PC-3 (cell line): ENCODE measurements at regions not wholly inside any gene's neighbourhood (a gene's known extent, or its start where the extent isn't known, plus 50 kb on each side); places are given as distances from the start of the nearest gene placed in this dataset.

Source experiments
- ATAC-seq: fragments of 200-7000 bp; cut with Tn5 transposase; 2 replicates; pipeline ENCODE4 v1.9.1; 2020; ENCODE audit warnings: mild to moderate bottlenecking, moderate library complexity
- BruUV-seq: library from RNA; stranded (reverse); fragments of 400-500 nt; replicated peaks from 2 replicates; lab custom pipeline; 2021; lab: Mats Ljungman, UMichigan
- CTCF ChIA-PET: fragments of 300-600 bp; sonication (Branson Sonifier 250); formaldehyde crosslinking; loops from one replicate; lab custom pipeline; 2022; ENCODE audit warnings: antibody characterized with exemption; lab: Charles Lee
- POLR2A ChIA-PET: fragments of 300-600 bp; sonication (Branson Sonifier 250); formaldehyde crosslinking; loops from one replicate; lab custom pipeline; 2022; ENCODE audit warnings: antibody characterized with exemption; ENCODE audit not compliant: unreplicated experiment; lab: Charles Lee
- DNase-seq: peaks from one replicate; pipeline ENCODE4 v3.0.0-alpha.2; 2015
- H2AFZ ChIP-seq: fragments of 300-600 bp; sonication (generic); 2 replicates; pipeline ENCODE4 v1.6.0; 2016; ENCODE audit warnings: antibody characterized with exemption, low read length
- H3F3A ChIP-seq: fragments of 300-600 bp; sonication (generic); one replicate; pipeline ENCODE4 v1.6.0; 2017; ENCODE audit warnings: antibody characterized with exemption, low read length, control low read depth, mild to moderate bottlenecking; ENCODE audit not compliant: unreplicated experiment
- H3K27ac ChIP-seq: fragments of 300-600 bp; sonication (generic); 2 replicates; pipeline ENCODE4 v1.5.1; 2016; ENCODE audit warnings: mild to moderate bottlenecking, low read length
- H3K27me3 ChIP-seq: fragments of 300-600 bp; sonication (generic); 2 replicates; pipeline ENCODE4 v1.6.1; 2016; ENCODE audit warnings: low read length, mixed read lengths
- H3K36me3 ChIP-seq: fragments of 300-600 bp; sonication (generic); 2 replicates; pipeline ENCODE4 v1.6.1; 2016; ENCODE audit warnings: low read depth, mixed run types, low read length, mixed read lengths
- H3K4me1 ChIP-seq: fragments of 300-600 bp; sonication (generic); 2 replicates; pipeline ENCODE4 v1.5.1; 2016; ENCODE audit warnings: low read length; ENCODE audit not compliant: insufficient read depth
- H3K4me2 ChIP-seq: fragments of 300-600 bp; sonication (generic); 2 replicates; pipeline ENCODE4 v1.6.0; 2016; ENCODE audit warnings: low read length
- H3K4me3 ChIP-seq: fragments of 300-600 bp; sonication (generic); 2 replicates; pipeline ENCODE4 v1.5.1; 2016; ENCODE audit warnings: mild to moderate bottlenecking, low read length, mixed read lengths
- H3K79me2 ChIP-seq: fragments of 300-600 bp; sonication (generic); 2 replicates; pipeline ENCODE4 v1.6.1; 2017; ENCODE audit warnings: low read length, mixed read lengths
- H3K9ac ChIP-seq: fragments of 300-600 bp; sonication (generic); 2 replicates; pipeline ENCODE4 v1.6.0; 2016; ENCODE audit warnings: mild to moderate bottlenecking, low read length
- H3K9me2 ChIP-seq: fragments of 300-600 bp; sonication (generic); replicated peaks from 2 replicates; pipeline ENCODE4 v1.6.1; 2016; ENCODE audit warnings: mixed run types, low read length, mixed read lengths
- H3K9me3 ChIP-seq: fragments of 300-600 bp; sonication (generic); 2 replicates; pipeline ENCODE4 v1.6.1; 2016; ENCODE audit warnings: low read length, mixed read lengths
- H4K20me1 ChIP-seq: fragments of 300-600 bp; sonication (generic); 2 replicates; pipeline ENCODE4 v1.6.1; 2016; ENCODE audit warnings: low read length, mixed read lengths
- CTCF ChIP-seq: fragments of 300-600 bp; sonication (generic); conservative IDR thresholded peaks from 2 replicates; pipeline ENCODE4 v1.5.1; 2017; ENCODE audit warnings: antibody characterized with exemption, low read depth, mild to moderate bottlenecking, low read length
- EZH2 ChIP-seq: fragments of 300-600 bp; sonication (generic); IDR thresholded peaks from one replicate; pipeline ENCODE4 v1.6.1; 2017; ENCODE audit warnings: antibody characterized with exemption, mild to moderate bottlenecking, low read length; ENCODE audit not compliant: unreplicated experiment
- EZH2phosphoT487 ChIP-seq: fragments of 300-600 bp; sonication (generic); IDR thresholded peaks from 2 replicates; pipeline ENCODE4 v1.6.1; 2018; ENCODE audit warnings: mild to moderate bottlenecking, antibody characterized with exemption, low read length, borderline replicate concordance
- intact Hi-C: fragments of 100-400 bp; cut with micrococcal nuclease; formaldehyde crosslinking; loops from 2 replicates; pipeline ENCODE4 v1.9.0; 2023

DNA sequence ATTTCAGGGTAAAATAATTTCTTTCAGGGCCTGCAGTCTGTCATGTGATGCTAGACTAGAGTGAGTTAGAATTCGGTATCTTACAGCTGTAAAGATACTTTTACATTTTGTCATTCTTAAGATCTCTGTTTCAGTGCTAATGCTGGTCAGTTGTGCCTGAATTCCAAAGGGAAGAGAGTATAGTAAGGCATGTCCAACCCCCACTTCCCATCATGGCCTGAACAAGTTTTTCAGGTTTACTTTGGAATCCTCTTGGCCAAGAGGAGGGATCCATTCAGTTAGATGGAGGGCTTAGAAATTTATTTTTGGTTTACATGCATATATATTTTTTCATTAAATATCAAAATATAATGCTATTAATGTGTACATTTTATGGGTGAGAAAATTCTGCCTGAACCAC is 596.6 kb downstream of the XIRP2 start:
- Histone ChIP-seq H3K4me3 (no peak overlapping the region), H3K4me2 (no peak overlapping the region), H2AFZ (no peak overlapping the region), H3K4me1 (no peaks in the 10 kb centered on the region), H4K20me1 (no peaks in the 10 kb centered on the region), H3K27ac (no peak overlapping the region), H3K9me2 (no peaks in the 10 kb centered on the region), H3K36me3 (no peaks in the 10 kb centered on the region), H3K79me2 (no peaks in the 10 kb centered on the region), H3K9me3 (no peaks in the 10 kb centered on the region), H3K9ac (no peak overlapping the region), H3F3A (no peaks in the 10 kb centered on the region), H3K27me3 (no peaks in the 10 kb centered on the region)
- CTCF ChIA-PET: no interaction called here
- no peak for TF ChIP-seq EZH2
- TF ChIP-seq EZH2phosphoT487: no peak
- TF ChIP-seq CTCF: no peak
- peak; percentile 25 for DNase-seq
- no TSS peak for BruUV-seq
- intact Hi-C loops: no loop called here
- POLR2A ChIA-PET: no interaction called here
- no peak for ATAC-seq

- DNase-seq: peak; percentile 12
- CTCF ChIA-PET: interaction anchor here (0.6 kb wide), 1 partner anchor 186 kb away, joined by 7 read pairs; no protein-coding TSS in a partner anchor
- H3K79me2 ChIP-seq: no peaks in the 10 kb centered on the region
- POLR2A ChIA-PET: no interaction called here
- H3K9me3 ChIP-seq: no peaks in the 10 kb centered on the region
- H3K4me1 ChIP-seq: no peaks in the 10 kb centered on the region
- H3K27me3 ChIP-seq: no peaks in the 10 kb centered on the region
- H3K36me3 ChIP-seq: no peaks in the 10 kb centered on the region
- no peaks in the 10 kb centered on the region for H3K9me2 ChIP-seq
- no peak overlapping the region for H3K9ac ChIP-seq
- BruUV-seq: no TSS peak
- no peak overlapping the region for H3K27ac ChIP-seq
- intact Hi-C loops: no loop called here
- no peak for ATAC-seq
- no peaks in the 10 kb centered on the region for H4K20me1 ChIP-seq
- H2AFZ ChIP-seq: no peak overlapping the region
- TF ChIP-seq CTCF (no peak), EZH2 (no peak), EZH2phosphoT487 (no peak)
- H3F3A ChIP-seq: no peaks in the 10 kb centered on the region
- H3K4me2 ChIP-seq: no peak overlapping the region
- H3K4me3 ChIP-seq: no peak overlapping the region
Observed at GRCh38 chr2:167480986-167481309, 592.7 kb downstream of the XIRP2 start.

DNA sequence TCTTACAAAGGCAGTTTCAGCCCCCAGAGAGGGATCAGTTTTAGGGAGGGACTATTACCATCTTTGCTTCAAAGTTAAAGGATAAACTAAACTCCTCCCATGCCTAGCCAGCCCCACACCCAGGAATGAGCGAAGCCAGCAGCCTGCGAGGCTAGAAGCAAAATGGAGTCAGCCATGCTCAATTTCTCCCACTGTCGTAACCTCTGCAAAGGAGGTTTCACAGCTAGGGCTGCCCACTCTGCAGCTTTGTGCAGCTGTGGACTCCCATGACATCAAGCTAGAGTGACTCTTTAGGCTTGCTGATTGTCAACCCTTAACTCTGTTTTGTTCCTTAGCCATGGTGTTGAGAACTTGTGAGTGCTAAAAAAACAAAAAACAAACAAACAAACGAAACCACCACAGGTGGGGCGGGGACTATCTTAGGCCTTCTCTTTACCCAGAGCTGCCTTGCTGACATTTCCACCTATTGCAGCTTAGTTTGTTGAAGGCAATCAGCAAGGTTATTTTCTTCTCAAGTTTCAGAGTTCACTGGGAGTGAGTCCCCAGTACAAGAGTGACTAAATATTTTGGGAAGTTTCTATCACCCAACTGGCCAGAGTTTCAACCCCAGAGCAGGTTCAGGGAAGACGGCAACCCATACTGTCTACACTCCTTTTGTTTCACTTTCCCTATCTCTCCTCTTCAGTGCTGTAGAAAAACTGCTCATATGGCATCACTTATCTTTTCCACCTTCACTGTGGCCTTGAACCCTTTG is 592.1 kb downstream of the XIRP2 start:
- Histone ChIP-seq H3K4me1 (no peaks in the 10 kb centered on the region), H3K79me2 (no peaks in the 10 kb centered on the region), H3K9me2 (no peaks in the 10 kb centered on the region), H3K9me3 (no peaks in the 10 kb centered on the region), H3K4me2 (no peak overlapping the region), H3F3A (no peaks in the 10 kb centered on the region), H2AFZ (no peak overlapping the region), H3K27ac (no peak overlapping the region), H3K9ac (no peak overlapping the region), H3K4me3 (no peak overlapping the region), H3K27me3 (no peaks in the 10 kb centered on the region), H4K20me1 (no peaks in the 10 kb centered on the region), H3K36me3 (no peaks in the 10 kb centered on the region)
- ATAC-seq: no peak
- BruUV-seq: no TSS peak
- no peak for DNase-seq
- ChIA-PET CTCF (interaction anchor here (0.6 kb wide), 1 partner anchor 185 kb away, joined by 7 read pairs; no protein-coding TSS in a partner anchor), POLR2A (no interaction called here)
- TF ChIP-seq EZH2phosphoT487 (no peak), CTCF (no peak), EZH2 (no peak)
- intact Hi-C loops: no loop called here
